Prostate gland (tissue), 2 donors: ENCODE measurements at regions not wholly inside any gene's neighbourhood (a gene's known extent, or its start where the extent isn't known, plus 50 kb on each side); places are given as distances from the start of the nearest gene placed in this dataset.

Experiments
- DNase-seq: peaks from one replicate; pipeline ENCODE4 v3.0.0-alpha.2; 2019; ENCODE audit warnings: low spot score
- H3K27ac ChIP-seq, 2 donors: fragments of 200-600 bp; sonication (generic); 2 replicates each; pipeline ENCODE4 v1.5.1; 2017 to 2019
- H3K27me3 ChIP-seq: fragments of 200-600 bp; sonication (generic); replicated peaks from 2 replicates; pipeline ENCODE4 v1.5.1; 2019; ENCODE audit not compliant: insufficient read depth
- H3K36me3 ChIP-seq, 2 donors: fragments of 200-600 bp; sonication (generic); 1 replicate in 1 of 2; 2 replicates in 1 of 2; pipeline versions ENCODE4 v1.5.1 to v1.8.1; 2017 to 2019
- H3K4me1 ChIP-seq: fragments of 200-600 bp; sonication (generic); replicated peaks from 2 replicates; pipeline ENCODE4 v1.5.1; 2019
- H3K4me3 ChIP-seq, 2 donors: fragments of 200-600 bp; sonication (generic); 2 replicates each; pipeline ENCODE4 v1.5.1; 2017 to 2019
- H3K9me3 ChIP-seq: fragments of 200-600 bp; sonication (generic); 2 replicates; pipeline ENCODE4 v1.5.1; 2017
- CTCF ChIP-seq, 4 experiments: fragments of 200-600 bp in 2 of 4; fragments of 450-650 bp in 2 of 4; sonication (generic) in 2 of 4; IDR thresholded peaks; 1 replicate in 3 of 4; 2 replicates in 1 of 4; pipeline ENCODE4 v1.5.1; 2016 to 2019; ENCODE audit warnings: antibody characterized with exemption in 4 of 4, mild to moderate bottlenecking in 2 of 4, moderate library complexity in 2 of 4
- POLR2A ChIP-seq: fragments of 450-650 bp; IDR thresholded peaks from one replicate; pipeline ENCODE4 v1.6.1; 2016; ENCODE audit warnings: antibody characterized with exemption, mild to moderate bottlenecking
- POLR2AphosphoS5 ChIP-seq: sonication (generic); formaldehyde crosslinking; IDR thresholded peaks from one replicate; pipeline ENCODE4 v1.6.1; 2017; ENCODE audit warnings: antibody characterized with exemption
- whole genome bisulfite sequencing: methylation state at CpG from one replicate; pipeline ENCODE4 v1.1.5; 2018; 5-methylcytosine and 5-hydroxymethylcytosine counted together
- intact Hi-C: fragments of 100-400 bp; cut with DNase I; formaldehyde crosslinking; loops from one replicate; pipeline ENCODE4 v1.14.2; 2022

- 58% methylated on average over 8 of the region's 8 CpGs for WGBS
- Histone ChIP-seq H3K4me3 (no peak overlapping the region), H3K36me3 (no peaks in the 10 kb centered on the region), H3K4me1 (no peaks in the 10 kb centered on the region), H3K27me3 (no peaks in the 10 kb centered on the region), H3K9me3 (no peaks in the 10 kb centered on the region), H3K27ac (no peak overlapping the region)
- DNase-seq: no peak
- intact Hi-C loops: no loop called here
- TF ChIP-seq POLR2AphosphoS5 (no peak), CTCF (IDR thresholded peaks at IDR 0.05) (no peak), POLR2A (no peak)
Observed at GRCh38 chr18:70496353-70497294, 207.8 kb downstream of the SOCS6 start.

GRCh38 chr18:70494524-70494923 is 205.7 kb downstream of the SOCS6 start:
- 92% methylated on average over 2 of the region's 2 CpGs for WGBS
- intact Hi-C loops: no loop called here
- Histone ChIP-seq H3K4me3 (no peak overlapping the region), H3K27ac (no peak overlapping the region), H3K4me1 (no peaks in the 10 kb centered on the region), H3K27me3 (no peaks in the 10 kb centered on the region), H3K36me3 (no peaks in the 10 kb centered on the region), H3K9me3 (no peaks in the 10 kb centered on the region)
- TF ChIP-seq CTCF (IDR thresholded peaks at IDR 0.05) (no peak), POLR2A (no peak), POLR2AphosphoS5 (no peak)
- DNase-seq: no peak

GRCh38 chr18:70493461-70493860 is 204.6 kb downstream of the SOCS6 start:
- intact Hi-C loops: no loop called here

GRCh38 chr18:70491734-70492348 is 203.0 kb downstream of the SOCS6 start:
- Histone ChIP-seq H3K27ac (no peak overlapping the region), H3K4me1 (no peaks in the 10 kb centered on the region), H3K9me3 (no peaks in the 10 kb centered on the region), H3K27me3 (no peaks in the 10 kb centered on the region), H3K4me3 (no peak overlapping the region), H3K36me3 (no peaks in the 10 kb centered on the region)
- no peak for DNase-seq
- WGBS: 74% methylated on average over 4 of the region's 4 CpGs
- intact Hi-C loops: no loop called here
- TF ChIP-seq POLR2AphosphoS5 (no peak), POLR2A (no peak), CTCF (IDR thresholded peaks at IDR 0.05) (peak in 2 of 4 experiments; percentile 44 to 49)

More at GRCh38 chr18:70493461-70493860, 204.6 kb downstream of the SOCS6 start:
- WGBS: 53% methylated on average over 9 of the region's 9 CpGs
- DNase-seq: no peak
- Histone ChIP-seq H3K27me3 (no peaks in the 10 kb centered on the region), H3K36me3 (no peaks in the 10 kb centered on the region), H3K4me3 (no peak overlapping the region), H3K27ac (no peak overlapping the region), H3K4me1 (no peaks in the 10 kb centered on the region), H3K9me3 (no peaks in the 10 kb centered on the region)
- TF ChIP-seq POLR2A: no peak
- no peak for TF ChIP-seq POLR2AphosphoS5
- no peak for TF ChIP-seq CTCF (IDR thresholded peaks at IDR 0.05)
